HG03045 (cell line): ENCODE measurements at regions not wholly inside any gene's neighbourhood (a gene's known extent, or its start where the extent isn't known, plus 50 kb on each side); places are given as distances from the start of the nearest gene placed in this dataset.
"Not testable (repeated sequence)": the region's sequence is repeated elsewhere in the genome, so short reads cannot be mapped to it uniquely, and the experiment has no call there.

Experiments
- ATAC-seq: cut with Tn5 transposase; IDR thresholded peaks from one replicate; pipeline ENCODE4 v1.9.1; 2021; ENCODE audit warnings: mild to moderate bottlenecking, moderate library complexity; ENCODE audit not compliant: unreplicated experiment

GRCh38 chr21:33974513-33975468, 59.2 kb upstream of the ATP5PO start:
- ATAC-seq: no peak

GRCh38 chr21:33973268-33973667, 57.7 kb upstream of the ATP5PO start:
- ATAC-seq: no peak

DNA sequence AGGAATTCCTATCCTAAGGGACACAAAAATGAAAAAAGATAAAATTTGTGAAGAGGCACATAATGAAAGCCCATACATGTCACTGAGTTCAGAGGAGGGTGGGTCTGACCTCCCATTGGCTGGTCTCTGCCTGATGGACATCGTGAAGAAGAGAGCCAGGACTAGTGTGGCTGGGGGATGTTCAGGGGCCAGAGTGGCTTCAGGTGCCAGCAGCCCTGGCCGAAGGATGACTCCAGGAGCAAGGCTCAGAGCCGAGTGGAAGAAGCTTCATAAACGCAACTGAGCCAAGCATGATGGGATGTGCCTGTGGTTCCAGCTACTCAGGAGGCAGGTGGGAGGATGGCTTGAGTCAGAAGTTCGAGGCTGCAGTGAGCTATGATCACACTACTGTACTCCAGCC, 56.9 kb upstream of the ATP5PO start:
- ATAC-seq: no peak

- no peak for ATAC-seq
These were observed 55.9 kb upstream of the ATP5PO start for GRCh38 chr21:33971492-33972013.

DNA sequence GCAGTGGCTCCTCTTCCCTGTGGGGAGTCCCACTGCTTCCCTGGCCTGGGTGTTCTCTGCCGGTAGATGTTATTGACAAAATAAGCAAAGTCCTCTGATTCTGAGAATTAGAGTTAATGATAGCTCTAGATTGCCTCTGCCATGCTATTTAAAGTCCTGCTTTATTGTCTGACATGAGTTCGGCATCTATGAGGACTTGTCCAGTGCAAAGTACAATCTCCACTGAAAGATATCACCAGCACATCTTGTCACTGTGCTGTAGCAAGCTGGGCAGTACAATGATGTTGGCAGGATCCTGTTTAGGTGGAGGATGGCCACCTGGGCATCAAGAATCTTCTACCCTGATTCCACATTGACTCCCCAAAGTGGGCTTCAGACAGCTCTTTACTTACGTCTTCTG, 54.0 kb upstream of the ATP5PO start:
- no peak for ATAC-seq

DNA sequence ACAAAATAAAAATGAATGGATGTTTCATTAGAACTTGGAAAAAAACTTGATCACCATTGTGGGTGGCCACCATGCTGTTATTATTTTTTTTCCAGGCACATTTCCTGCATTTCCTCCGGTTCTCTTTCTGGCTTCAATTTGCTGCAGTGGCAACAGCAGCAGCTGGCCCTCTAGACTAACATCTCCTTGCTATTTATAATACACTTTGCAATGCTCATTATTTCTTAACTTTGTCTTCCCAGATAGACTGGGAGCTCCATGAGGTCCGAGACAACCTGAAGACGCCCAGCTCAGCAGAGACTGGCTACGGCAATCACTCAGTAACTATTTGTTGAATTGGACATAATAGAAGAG, 53.4 kb upstream of the ATP5PO start:
- no peak for ATAC-seq

- no peak for ATAC-seq
These were observed 52.7 kb upstream of the ATP5PO start for GRCh38 chr21:33968080-33968994.

GRCh38 chr21:33967086-33967571, 51.5 kb upstream of the ATP5PO start:
- ATAC-seq: no peak

GRCh38 chr21:33966324-33966949, 50.8 kb upstream of the ATP5PO start:
- ATAC-seq: no peak

DNA sequence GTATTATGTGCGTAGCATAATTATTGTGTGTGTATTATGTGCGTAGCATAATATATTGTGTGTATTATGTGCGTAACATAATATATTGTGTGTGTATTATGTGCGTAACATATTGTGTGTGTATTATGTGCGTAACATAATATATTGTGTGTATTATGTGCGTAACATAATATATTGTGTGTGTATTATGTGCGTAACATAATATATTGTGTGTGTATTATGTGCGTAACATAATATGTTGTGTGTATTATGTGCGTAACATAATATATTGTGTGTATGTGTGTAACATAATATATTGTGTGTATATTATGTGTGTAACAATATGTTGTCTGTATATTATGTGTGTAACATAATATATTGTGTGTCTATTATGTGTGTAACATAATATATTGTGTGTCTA, 50.1 kb upstream of the ATP5PO start:
- ATAC-seq: not testable (repeated sequence)
